ENCODE measurements at regions not wholly inside any gene's neighbourhood (a gene's known extent, or its start where the extent isn't known, plus 50 kb on each side); places are given as distances from the start of the nearest gene placed in this dataset.

DNA sequence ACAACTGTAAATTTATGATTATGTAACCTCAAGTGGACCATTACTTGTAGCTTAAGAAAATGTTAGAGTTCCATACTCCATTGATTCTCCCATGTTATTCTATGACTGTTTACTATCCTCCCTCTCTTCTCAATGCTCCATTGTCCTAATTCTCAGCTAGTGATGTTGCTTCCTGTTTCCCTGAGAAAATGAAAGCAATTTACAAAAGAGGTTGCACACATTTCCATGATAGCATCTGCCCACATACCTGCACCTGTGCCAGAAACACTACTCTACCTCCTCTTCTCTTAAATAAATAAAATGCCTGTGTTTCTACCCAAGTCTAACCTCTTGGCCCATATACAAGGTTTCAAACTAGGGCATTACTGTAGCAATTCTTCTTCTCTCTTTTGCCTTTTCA lies 1620.9 kb downstream of the FAM181B start:
- in situ Hi-C loops (cut with HindIII; ENCODE audit: extremely low pct_ligation_motif_present, low pct_unique_long_range_greater_than_20kb), result no loop called here
- CTCF ChIA-PET (ENCODE audit: low intra/inter-chr PET ratio, low total read pairs), result no interaction called here
- H3K9me3 ChIP-seq (ENCODE audit: low read length), result no peaks in the 10 kb centered on the region
- no peaks in the 10 kb centered on the region for H4K20me1 ChIP-seq (ENCODE audit: insufficient read depth, low read length)
- H2AFZ ChIP-seq (ENCODE audit: low read length), result no peak overlapping the region
- TF ChIP-seq, protein P1, sequence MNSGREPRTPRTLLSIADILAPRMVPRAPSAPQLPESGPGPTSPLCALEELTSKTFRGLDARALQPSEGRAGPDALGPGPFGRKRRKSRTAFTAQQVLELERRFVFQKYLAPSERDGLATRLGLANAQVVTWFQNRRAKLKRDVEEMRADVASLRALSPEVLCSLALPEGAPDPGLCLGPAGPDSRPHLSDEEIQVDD (CRISPR knock-in tag; IDR thresholded peaks at IDR 0.05; ENCODE audit: borderline replicate concordance), result no peak
- TF ChIP-seq ZNF644 (CRISPR knock-in tag; IDR thresholded peaks at IDR 0.05; ENCODE audit: low read depth) (no peak), AHR (CRISPR knock-in tag; IDR thresholded peaks at IDR 0.05) (no peak), SMARCE1 (IDR thresholded peaks at IDR 0.05; ENCODE audit: borderline replicate concordance) (no peak)
- ATAC-seq (no peak), FAIRE-seq (no peak), DNase-seq (ENCODE audit: low spot score) (no peak)
- no peak overlapping the region for H3K4me2 ChIP-seq (ENCODE audit: low read depth, low read length)
- intact Hi-C loops (cut with micrococcal nuclease; ENCODE audit: unreplicated experiment), result no loop called here
- H3K4me3 ChIP-seq (replicated peaks in 1 of 3; ENCODE audit: insufficient read depth in 1 of 3, low read depth in 2 of 3, low read length in 3 of 3), result no peak overlapping the region
- no peaks in the 10 kb centered on the region for H3K4me1 ChIP-seq (ENCODE audit: insufficient read depth, low read length)
- H3K27ac ChIP-seq (ENCODE audit: extremely low read length, insufficient read depth, low read length), result no peak overlapping the region
- H3K27me3 ChIP-seq (ENCODE audit: control insufficient read depth in 1 of 2, insufficient read depth in 2 of 2, low read length in 2 of 2), result no peaks in the 10 kb centered on the region
- no peaks in the 10 kb centered on the region for H3K79me2 ChIP-seq (ENCODE audit: insufficient read depth, low read length)
- no peak overlapping the region for H3K9ac ChIP-seq (ENCODE audit: insufficient read depth, low read depth, low read length)
- BruUV-seq (replicated peaks), result no TSS peak
- POLR2A ChIA-PET, result no interaction called here
- H3K36me3 ChIP-seq (replicated peaks in 1 of 2; ENCODE audit: control insufficient read depth in 1 of 2, insufficient read depth in 2 of 2, low read length in 2 of 2), result no peaks in the 10 kb centered on the region

DNA sequence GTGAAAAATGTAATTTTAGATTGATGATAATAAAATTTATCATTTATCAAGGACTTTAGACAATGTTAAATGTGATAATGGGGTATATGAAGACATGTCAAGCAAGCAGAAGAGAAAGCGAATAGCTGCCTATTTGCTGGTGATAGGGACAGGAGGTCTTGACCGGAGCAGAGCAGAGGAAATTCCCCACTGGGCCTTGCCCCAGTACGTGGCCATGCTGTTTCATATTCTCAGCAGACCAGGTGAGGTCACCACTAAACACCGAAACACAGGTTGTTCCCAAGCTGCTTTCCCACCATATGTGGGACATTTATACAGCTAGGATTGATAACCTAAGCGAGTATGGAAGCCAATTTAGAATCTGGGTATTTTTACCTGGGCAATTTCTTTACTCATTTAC lies 1629.6 kb downstream of the FAM181B start:
- intact Hi-C loops (cut with micrococcal nuclease; ENCODE audit: unreplicated experiment), result no loop called here
- BruUV-seq (replicated peaks), result no TSS peak
- ChIA-PET POLR2A (no interaction called here), CTCF (ENCODE audit: low intra/inter-chr PET ratio, low total read pairs) (no interaction called here)
- H3K4me1 ChIP-seq (ENCODE audit: insufficient read depth, low read length), result no peaks in the 10 kb centered on the region
- H3K27me3 ChIP-seq (ENCODE audit: control insufficient read depth in 1 of 2, insufficient read depth in 2 of 2, low read length in 2 of 2), result no peaks in the 10 kb centered on the region
- H3K27ac ChIP-seq (ENCODE audit: extremely low read length, insufficient read depth, low read length), result no peak overlapping the region
- no peak overlapping the region for H3K4me2 ChIP-seq (ENCODE audit: low read depth, low read length)
- DNase-seq (ENCODE audit: low spot score) (no peak), FAIRE-seq (no peak), ATAC-seq (no peak)
- WGBS (ENCODE audit: low lambda C conversion rate), result 1% methylated on average over 4 of the region's 5 CpGs
- H3K36me3 ChIP-seq (replicated peaks in 1 of 2; ENCODE audit: control insufficient read depth in 1 of 2, insufficient read depth in 2 of 2, low read length in 2 of 2), result no peaks in the 10 kb centered on the region
- in situ Hi-C loops (cut with HindIII; ENCODE audit: extremely low pct_ligation_motif_present, low pct_unique_long_range_greater_than_20kb), result no loop called here
- no peak overlapping the region for H3K9ac ChIP-seq (ENCODE audit: insufficient read depth, low read depth, low read length)
- H3K9me3 ChIP-seq (ENCODE audit: low read length), result no peaks in the 10 kb centered on the region
- H4K20me1 ChIP-seq (ENCODE audit: insufficient read depth, low read length), result no peaks in the 10 kb centered on the region
- no peak overlapping the region for H2AFZ ChIP-seq (ENCODE audit: low read length)
- TF ChIP-seq MTA3 (CRISPR knock-in tag; IDR thresholded peaks at IDR 0.05) (no peak), ZSCAN29 (CRISPR knock-in tag; conservative IDR thresholded peaks at IDR 0.05) (no peak), MAFF (IDR thresholded peaks at IDR 0.05; ENCODE audit: low read depth, low read length) (no peak), MED1 (CRISPR knock-in tag; IDR thresholded peaks at IDR 0.05) (no peak), FOXK1 (CRISPR knock-in tag; IDR thresholded peaks at IDR 0.05; ENCODE audit: borderline replicate concordance, low read depth) (no peak), HNRNPK (IDR thresholded peaks at IDR 0.05; ENCODE audit: low read depth, low read length, poor library complexity, severe bottlenecking) (no peak)
- TF ChIP-seq, protein P2, sequence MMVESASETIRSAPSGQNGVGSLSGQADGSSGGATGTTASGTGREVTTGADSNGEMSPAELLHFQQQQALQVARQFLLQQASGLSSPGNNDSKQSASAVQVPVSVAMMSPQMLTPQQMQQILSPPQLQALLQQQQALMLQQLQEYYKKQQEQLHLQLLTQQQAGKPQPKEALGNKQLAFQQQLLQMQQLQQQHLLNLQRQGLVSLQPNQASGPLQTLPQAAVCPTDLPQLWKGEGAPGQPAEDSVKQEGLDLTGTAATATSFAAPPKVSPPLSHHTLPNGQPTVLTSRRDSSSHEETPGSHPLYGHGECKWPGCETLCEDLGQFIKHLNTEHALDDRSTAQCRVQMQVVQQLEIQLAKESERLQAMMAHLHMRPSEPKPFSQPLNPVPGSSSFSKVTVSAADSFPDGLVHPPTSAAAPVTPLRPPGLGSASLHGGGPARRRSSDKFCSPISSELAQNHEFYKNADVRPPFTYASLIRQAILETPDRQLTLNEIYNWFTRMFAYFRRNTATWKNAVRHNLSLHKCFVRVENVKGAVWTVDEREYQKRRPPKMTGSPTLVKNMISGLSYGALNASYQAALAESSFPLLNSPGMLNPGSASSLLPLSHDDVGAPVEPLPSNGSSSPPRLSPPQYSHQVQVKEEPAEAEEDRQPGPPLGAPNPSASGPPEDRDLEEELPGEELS (CRISPR knock-in tag; IDR thresholded peaks at IDR 0.05), result no peak
- no peak overlapping the region for H3K4me3 ChIP-seq (replicated peaks in 1 of 3; ENCODE audit: insufficient read depth in 1 of 3, low read depth in 2 of 3, low read length in 3 of 3)
- H3K79me2 ChIP-seq (ENCODE audit: insufficient read depth, low read length), result no peaks in the 10 kb centered on the region
